Vagina (tissue), 2 donors: ENCODE measurements at regions not wholly inside any gene's neighbourhood (a gene's known extent, or its start where the extent isn't known, plus 50 kb on each side); places are given as distances from the start of the nearest gene placed in this dataset.
A peak's percentile ranks its signal among the peaks of the same experiment; 100 is the strongest.

Source experiments
- DNase-seq, 2 donors: peaks; one replicate each; pipeline ENCODE4 v3.0.0-alpha.2; 2017; ENCODE audit errors: extremely low spot score in 2 of 2
- H3K27ac ChIP-seq: fragments of 200-600 bp; sonication (generic); one replicate; pipeline ENCODE4 v1.5.1; 2019
- H3K27me3 ChIP-seq: fragments of 200-600 bp; sonication (generic); one replicate; pipeline ENCODE4 v1.5.1; 2019
- H3K36me3 ChIP-seq, 2 donors: fragments of 200-600 bp; sonication (generic); one replicate each; pipeline ENCODE4 v1.5.1; 2017 to 2019
- H3K4me1 ChIP-seq: fragments of 200-600 bp; sonication (generic); one replicate; pipeline ENCODE4 v1.5.1; 2019
- H3K4me3 ChIP-seq, 2 donors: fragments of 200-600 bp; sonication (generic); 1 replicate in 1 of 2; 2 replicates in 1 of 2; pipeline ENCODE4 v1.5.1; 2016 to 2019
- H3K9me3 ChIP-seq: fragments of 200-600 bp; sonication (generic); one replicate; pipeline ENCODE4 v1.5.1; 2019
- CTCF ChIP-seq, 3 experiments: fragments of 450-650 bp in 2 of 3; fragments of 200-600 bp in 1 of 3; sonication (generic) in 1 of 3; IDR thresholded peaks; one replicate each; pipeline ENCODE4 v1.5.1; 2017 to 2019; ENCODE audit warnings: antibody characterized with exemption in 3 of 3, mild to moderate bottlenecking in 2 of 3, moderate library complexity in 2 of 3
- POLR2A ChIP-seq, 2 donors: fragments of 450-650 bp; IDR thresholded peaks; one replicate each; pipeline ENCODE4 v1.6.1; 2017; ENCODE audit warnings: antibody characterized with exemption in 2 of 2, mild to moderate bottlenecking in 2 of 2, moderate library complexity in 2 of 2
- POLR2AphosphoS5 ChIP-seq, 2 donors: sonication (generic); formaldehyde crosslinking; IDR thresholded peaks; one replicate each; pipeline ENCODE4 v1.9.0; 2017; ENCODE audit warnings: antibody characterized with exemption in 2 of 2, mild to moderate bottlenecking in 2 of 2, low read depth in 1 of 2; ENCODE audit not compliant: insufficient read depth in 1 of 2
- intact Hi-C: fragments of 100-400 bp; cut with DNase I; formaldehyde crosslinking; loops from one replicate; pipeline ENCODE4 v1.15.1; 2023

- no peak overlapping the region for H3K4me3 ChIP-seq
- no peak for DNase-seq
- no peak overlapping the region for H3K27ac ChIP-seq
- no peak for TF ChIP-seq POLR2AphosphoS5 (IDR thresholded peaks at IDR 0.05; ENCODE audit: insufficient read depth in 1 of 2, low read depth in 1 of 2)
- no peak for TF ChIP-seq CTCF (IDR thresholded peaks at IDR 0.05)
- no peak for TF ChIP-seq POLR2A (IDR thresholded peaks at IDR 0.05)
- H3K4me1 ChIP-seq: no peaks in the 10 kb centered on the region
- intact Hi-C loops: no loop called here
- H3K27me3 ChIP-seq: no peaks in the 10 kb centered on the region
- H3K9me3 ChIP-seq: no peaks in the 10 kb centered on the region
- no peaks in the 10 kb centered on the region for H3K36me3 ChIP-seq
These were observed 94.8 kb upstream of the TMPRSS15 start for GRCh38 chr21:18498431-18498830.

GRCh38 chr21:18499761-18500376 lies 96.3 kb upstream of the TMPRSS15 start:
- Histone ChIP-seq H3K4me3 (no peak overlapping the region), H3K27me3 (no peaks in the 10 kb centered on the region), H3K36me3 (no peaks in the 10 kb centered on the region), H3K27ac (no peak overlapping the region), H3K9me3 (no peaks in the 10 kb centered on the region), H3K4me1 (no peaks in the 10 kb centered on the region)
- no peak for DNase-seq
- intact Hi-C loops: no loop called here
- TF ChIP-seq CTCF (IDR thresholded peaks at IDR 0.05): peak in 1 of 3 experiments; percentile 7
- no peak for TF ChIP-seq POLR2A (IDR thresholded peaks at IDR 0.05)

GRCh38 chr21:18518054-18518481 lies 114.5 kb upstream of the TMPRSS15 start:
- DNase-seq: no peak
- Histone ChIP-seq H3K27ac (no peak overlapping the region), H3K9me3 (no peaks in the 10 kb centered on the region), H3K4me3 (no peak overlapping the region), H3K27me3 (no peaks in the 10 kb centered on the region), H3K36me3 (no peaks in the 10 kb centered on the region), H3K4me1 (no peaks in the 10 kb centered on the region)
- intact Hi-C loops: no loop called here
- TF ChIP-seq POLR2A (IDR thresholded peaks at IDR 0.05): no peak
- no peak for TF ChIP-seq POLR2AphosphoS5 (IDR thresholded peaks at IDR 0.05; ENCODE audit: insufficient read depth in 1 of 2, low read depth in 1 of 2)
- TF ChIP-seq CTCF (IDR thresholded peaks at IDR 0.05): no peak

- Histone ChIP-seq H3K27ac (no peak overlapping the region), H3K4me1 (no peaks in the 10 kb centered on the region), H3K4me3 (no peak overlapping the region), H3K36me3 (no peaks in the 10 kb centered on the region), H3K9me3 (no peaks in the 10 kb centered on the region), H3K27me3 (no peaks in the 10 kb centered on the region)
- no peak for DNase-seq
- TF ChIP-seq CTCF (IDR thresholded peaks at IDR 0.05): no peak
- no peak for TF ChIP-seq POLR2AphosphoS5 (IDR thresholded peaks at IDR 0.05; ENCODE audit: insufficient read depth in 1 of 2, low read depth in 1 of 2)
- TF ChIP-seq POLR2A (IDR thresholded peaks at IDR 0.05): no peak
- intact Hi-C loops: no loop called here
These were observed 117.6 kb upstream of the TMPRSS15 start for GRCh38 chr21:18521204-18521603.

- no peaks in the 10 kb centered on the region for H3K27me3 ChIP-seq
- intact Hi-C loops: no loop called here
- H3K27ac ChIP-seq: no peak overlapping the region
- TF ChIP-seq POLR2AphosphoS5 (IDR thresholded peaks at IDR 0.05; ENCODE audit: insufficient read depth in 1 of 2, low read depth in 1 of 2) (no peak), POLR2A (IDR thresholded peaks at IDR 0.05) (no peak), CTCF (IDR thresholded peaks at IDR 0.05) (no peak)
- no peak overlapping the region for H3K4me3 ChIP-seq
- H3K36me3 ChIP-seq: no peaks in the 10 kb centered on the region
- H3K9me3 ChIP-seq: no peaks in the 10 kb centered on the region
- H3K4me1 ChIP-seq: no peaks in the 10 kb centered on the region
- DNase-seq: no peak
These were observed 118.8 kb upstream of the TMPRSS15 start for GRCh38 chr21:18522181-18522972.
